AG04450 (cell line): ENCODE measurements at regions not wholly inside any gene's neighbourhood (a gene's known extent, or its start where the extent isn't known, plus 50 kb on each side); places are given as distances from the start of the nearest gene placed in this dataset.

Source experiments
- CTCF ChIA-PET: fragments of 300-600, 350-600 bp; formaldehyde crosslinking; extraction: SDS; loops from one replicate; lab custom pipeline; 2022; ENCODE audit warnings: antibody characterized with exemption, inconsistent platforms; lab: Charles Lee
- POLR2A ChIA-PET: fragments of 350-600 bp; formaldehyde crosslinking; extraction: SDS; loops from one replicate; lab custom pipeline; 2021; ENCODE audit warnings: antibody characterized with exemption, inconsistent platforms; lab: Yijun Ruan, JAX
- DNase-seq: peaks from one replicate; pipeline ENCODE4 v3.0.0-alpha.2; 2011; ENCODE audit warnings: low read depth, low spot score
- H3K27ac ChIP-seq: one replicate; pipeline ENCODE4 v1.5.1; 2012; ENCODE audit warnings: low read depth, low read length, control low read depth
- H3K27me3 ChIP-seq: one replicate; pipeline ENCODE4 v1.6.0; 2012; ENCODE audit warnings: low read length; ENCODE audit not compliant: control insufficient read depth, insufficient read depth
- H3K4me3 ChIP-seq: 2 replicates; pipeline ENCODE4 v1.5.1; 2011; ENCODE audit warnings: mild to moderate bottlenecking, low read depth, low read length, control low read depth
- H3K9me3 ChIP-seq: 2 replicates; pipeline ENCODE4 v1.5.1; 2012; ENCODE audit warnings: low read length; ENCODE audit not compliant: control insufficient read depth, insufficient read depth
- TF ChIP-seq, protein P1 (sequence below): IDR thresholded peaks from 2 replicates; pipeline ENCODE4 v1.5.1; 2011; ENCODE audit warnings: low read depth, low read length, control low read depth, inconsistent platforms

- ChIA-PET POLR2A (no interaction called here), CTCF (no interaction called here)
- no peak for DNase-seq
- Histone ChIP-seq H3K4me3 (no peak overlapping the region), H3K9me3 (0 out of 2 replicates have a peak, but pooled peaks cover 2% of the 10 kb centered on the region), H3K27me3 (no peaks in the 10 kb centered on the region), H3K27ac (no peak overlapping the region)
- TF ChIP-seq, protein P1, sequence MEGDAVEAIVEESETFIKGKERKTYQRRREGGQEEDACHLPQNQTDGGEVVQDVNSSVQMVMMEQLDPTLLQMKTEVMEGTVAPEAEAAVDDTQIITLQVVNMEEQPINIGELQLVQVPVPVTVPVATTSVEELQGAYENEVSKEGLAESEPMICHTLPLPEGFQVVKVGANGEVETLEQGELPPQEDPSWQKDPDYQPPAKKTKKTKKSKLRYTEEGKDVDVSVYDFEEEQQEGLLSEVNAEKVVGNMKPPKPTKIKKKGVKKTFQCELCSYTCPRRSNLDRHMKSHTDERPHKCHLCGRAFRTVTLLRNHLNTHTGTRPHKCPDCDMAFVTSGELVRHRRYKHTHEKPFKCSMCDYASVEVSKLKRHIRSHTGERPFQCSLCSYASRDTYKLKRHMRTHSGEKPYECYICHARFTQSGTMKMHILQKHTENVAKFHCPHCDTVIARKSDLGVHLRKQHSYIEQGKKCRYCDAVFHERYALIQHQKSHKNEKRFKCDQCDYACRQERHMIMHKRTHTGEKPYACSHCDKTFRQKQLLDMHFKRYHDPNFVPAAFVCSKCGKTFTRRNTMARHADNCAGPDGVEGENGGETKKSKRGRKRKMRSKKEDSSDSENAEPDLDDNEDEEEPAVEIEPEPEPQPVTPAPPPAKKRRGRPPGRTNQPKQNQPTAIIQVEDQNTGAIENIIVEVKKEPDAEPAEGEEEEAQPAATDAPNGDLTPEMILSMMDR: no peak
Measured at GRCh38 chr1:213656503-213656902, 331.3 kb upstream of the PROX1 start.

GRCh38 chr1:213657013-213657412 is 330.8 kb upstream of the PROX1 start:
- DNase-seq: no peak
- Histone ChIP-seq H3K4me3 (no peak overlapping the region), H3K27ac (no peak overlapping the region), H3K9me3 (0 out of 2 replicates have a peak, but pooled peaks cover 2% of the 10 kb centered on the region), H3K27me3 (no peaks in the 10 kb centered on the region)
- TF ChIP-seq, protein P1: no peak
- CTCF ChIA-PET: interaction anchor here (0.5 kb wide), 1 partner anchor 194 kb away, joined by 3 read pairs; no protein-coding TSS in a partner anchor
- POLR2A ChIA-PET: no interaction called here

GRCh38 chr1:213657879-213658278 is 329.9 kb upstream of the PROX1 start:
- TF ChIP-seq, protein P1: no peak
- no peak for DNase-seq
- CTCF ChIA-PET: interaction anchor here (0.5 kb wide), 1 partner anchor 193 kb away, joined by 3 read pairs; no protein-coding TSS in a partner anchor
- POLR2A ChIA-PET: no interaction called here
- Histone ChIP-seq H3K27ac (no peak overlapping the region), H3K4me3 (no peak overlapping the region), H3K9me3 (0 out of 2 replicates have a peak, but pooled peaks cover 2% of the 10 kb centered on the region), H3K27me3 (no peaks in the 10 kb centered on the region)

DNA sequence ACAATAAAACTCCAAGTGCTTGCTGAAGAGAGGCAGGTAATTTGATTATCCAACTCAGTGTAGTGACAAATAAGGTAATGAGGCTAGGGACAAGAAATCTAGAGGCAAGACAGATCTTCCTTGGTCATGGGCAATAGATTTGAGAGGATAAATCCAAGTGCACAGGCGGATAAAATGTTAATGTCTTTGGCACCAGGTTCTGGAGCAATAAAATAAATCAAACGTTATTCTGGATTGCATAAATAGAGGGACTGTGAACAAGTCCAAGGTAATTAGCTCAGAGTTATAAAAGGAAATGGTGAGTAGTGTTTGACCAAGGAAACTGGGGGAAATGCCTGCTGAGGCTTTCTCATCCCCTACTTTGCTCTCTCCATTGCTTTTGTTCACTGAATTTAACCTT is 329.3 kb upstream of the PROX1 start:
- 0 out of 2 replicates have a peak, but pooled peaks cover 2% of the 10 kb centered on the region for H3K9me3 ChIP-seq
- ChIA-PET POLR2A (no interaction called here), CTCF (no interaction called here)
- H3K27ac ChIP-seq: no peak overlapping the region
- TF ChIP-seq, protein P1: no peak
- no peak for DNase-seq
- H3K4me3 ChIP-seq: no peak overlapping the region
- no peaks in the 10 kb centered on the region for H3K27me3 ChIP-seq

DNA sequence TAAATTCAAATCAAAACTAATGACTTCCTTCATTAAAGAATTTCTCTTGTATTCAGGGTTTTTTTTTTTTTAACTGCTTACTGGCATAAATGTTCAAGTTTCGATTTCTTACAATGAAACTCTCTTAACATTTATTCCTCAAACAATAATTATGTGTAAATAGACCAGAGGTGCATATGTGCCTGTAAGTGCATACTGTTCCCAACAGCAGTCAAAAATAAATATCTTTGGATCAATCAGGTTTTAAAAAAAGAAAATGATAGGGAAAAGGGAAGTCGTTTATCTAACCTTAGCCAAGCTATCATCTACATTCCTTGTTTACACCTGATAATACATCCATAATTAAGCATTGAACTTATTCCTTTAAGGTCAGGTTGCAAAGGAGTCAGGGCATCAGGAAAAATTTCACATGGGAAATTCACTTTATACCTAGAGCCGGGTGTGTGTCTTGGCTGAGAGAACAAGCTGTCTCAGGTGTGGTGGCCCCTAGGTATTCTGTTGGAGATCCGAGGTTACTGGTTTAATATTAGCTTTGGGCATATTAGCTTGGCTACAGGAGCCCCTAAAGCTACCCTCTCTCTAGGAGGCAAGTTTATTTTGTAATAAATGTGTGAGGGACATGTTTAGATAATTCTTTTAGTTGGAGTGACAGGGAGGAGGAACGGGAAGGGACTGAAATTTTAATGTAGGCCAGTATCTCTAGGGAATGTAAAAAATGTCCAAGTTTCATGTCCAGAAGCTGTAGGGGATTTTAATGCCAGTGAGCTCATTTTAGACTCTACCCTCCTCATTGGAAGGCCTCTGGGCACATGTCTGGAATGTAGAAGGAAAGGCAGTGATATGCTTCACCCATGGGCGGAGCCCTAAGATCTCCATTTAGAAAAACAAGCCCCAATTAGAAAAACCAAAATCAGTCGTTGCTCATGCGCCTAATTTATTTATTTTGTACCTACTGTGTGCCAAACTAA is 327.9 kb upstream of the PROX1 start:
- no peaks in the 10 kb centered on the region for H3K27me3 ChIP-seq
- TF ChIP-seq, protein P1: no peak
- CTCF ChIA-PET: no interaction called here
- POLR2A ChIA-PET: no interaction called here
- peaks cover 7% of the 10 kb centered on the region; the same call in 1 of the 2 replicates for H3K9me3 ChIP-seq
- H3K27ac ChIP-seq: no peak overlapping the region
- no peak overlapping the region for H3K4me3 ChIP-seq
- DNase-seq: no peak
